Parathyroid adenoma (tissue), 2 donors: ENCODE measurements at regions not wholly inside any gene's neighbourhood (a gene's known extent, or its start where the extent isn't known, plus 50 kb on each side); places are given as distances from the start of the nearest gene placed in this dataset.

ENCODE experiments used
- H2AFZ ChIP-seq: fragments of 300-600 bp; sonication (generic); one replicate; pipeline ENCODE4 v1.7.0; 2017; ENCODE audit warnings: antibody characterized with exemption, mild to moderate bottlenecking
- H3K27ac ChIP-seq: fragments of 300-600 bp; sonication (generic); one replicate; pipeline ENCODE4 v1.7.0; 2017
- H3K27me3 ChIP-seq: fragments of 300-600 bp; sonication (generic); one replicate; pipeline ENCODE4 v1.7.0; 2017; ENCODE audit warnings: low read length; ENCODE audit not compliant: control insufficient read depth, insufficient read depth
- H3K36me3 ChIP-seq: fragments of 300-600 bp; sonication (generic); one replicate; pipeline ENCODE4 v1.7.0; 2017; ENCODE audit warnings: low read length; ENCODE audit not compliant: control insufficient read depth, insufficient read depth
- H3K4me1 ChIP-seq: fragments of 300-600 bp; sonication (generic); one replicate; pipeline ENCODE4 v1.7.0; 2017; ENCODE audit warnings: control low read depth
- H3K4me2 ChIP-seq: fragments of 300-600 bp; sonication (generic); one replicate; pipeline ENCODE4 v1.7.0; 2017; ENCODE audit warnings: low read length
- H3K4me3 ChIP-seq: fragments of 300-600 bp; sonication (generic); one replicate; pipeline ENCODE4 v1.7.0; 2017; ENCODE audit warnings: low read depth, low read length
- H3K79me2 ChIP-seq: fragments of 300-600 bp; sonication (generic); one replicate; pipeline ENCODE4 v1.7.0; 2017; ENCODE audit warnings: control low read depth
- H3K9ac ChIP-seq: fragments of 300-600 bp; sonication (generic); one replicate; pipeline ENCODE4 v1.7.0; 2017; ENCODE audit warnings: mild to moderate bottlenecking
- H3K9me3 ChIP-seq: fragments of 300-600 bp; sonication (generic); one replicate; pipeline ENCODE4 v1.7.0; 2017; ENCODE audit warnings: low read length; ENCODE audit not compliant: control insufficient read depth
- CTCF ChIP-seq: fragments of 300-600 bp; sonication (generic); IDR thresholded peaks from one replicate; pipeline ENCODE4 v1.7.0; 2017; ENCODE audit warnings: antibody characterized with exemption, mild to moderate bottlenecking
- donor health status: primary hyperparathyroidism.

DNA sequence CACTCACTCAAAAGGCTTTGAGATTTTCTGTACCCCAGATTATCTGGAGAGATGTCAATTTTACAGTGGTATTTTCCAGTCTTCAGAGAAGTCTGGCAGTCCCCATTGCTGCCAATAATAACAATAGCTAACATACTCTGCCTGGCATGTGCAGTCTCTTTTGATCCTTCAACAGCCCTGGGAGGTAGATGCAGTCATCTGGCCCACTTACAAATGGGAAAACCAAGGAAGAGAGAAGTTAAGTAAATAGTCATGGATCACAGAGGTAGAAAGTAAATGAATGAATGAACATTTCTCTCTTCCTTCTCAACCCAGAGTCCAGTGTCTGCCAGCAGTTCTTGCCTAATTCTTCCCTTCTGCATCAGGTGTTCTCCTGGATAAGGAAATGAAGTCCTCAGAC, 113.0 kb upstream of the EDNRA start:
- H3K4me3 ChIP-seq: no peak overlapping the region
- H3K36me3 ChIP-seq: no peaks in the 10 kb centered on the region
- H2AFZ ChIP-seq: no peak overlapping the region
- no peak for TF ChIP-seq CTCF
- no peak overlapping the region for H3K27ac ChIP-seq
- no peaks in the 10 kb centered on the region for H3K4me1 ChIP-seq
- H3K79me2 ChIP-seq: no peaks in the 10 kb centered on the region
- H3K9me3 ChIP-seq: no peaks in the 10 kb centered on the region
- H3K4me2 ChIP-seq: no peak overlapping the region
- H3K27me3 ChIP-seq: no peaks in the 10 kb centered on the region
- no peak overlapping the region for H3K9ac ChIP-seq

DNA sequence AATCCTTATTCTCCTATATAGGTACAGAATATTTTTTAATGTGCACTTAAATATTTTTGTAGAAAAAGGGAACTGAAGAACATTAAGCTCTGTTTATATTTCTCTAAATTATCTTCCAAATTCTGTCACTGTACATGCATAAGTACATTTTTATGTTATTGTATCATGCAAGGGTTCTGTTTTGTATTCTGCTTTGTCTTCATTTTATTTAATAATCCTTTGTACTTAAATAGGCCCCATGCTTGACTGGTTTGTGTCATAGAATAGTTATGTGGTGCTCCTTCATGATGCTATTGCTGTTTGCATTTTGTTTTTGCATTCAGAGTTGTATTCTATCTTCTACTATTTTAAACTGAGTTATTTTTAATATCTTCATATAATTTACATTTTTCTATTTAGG, 111.9 kb upstream of the EDNRA start:
- Histone ChIP-seq H3K36me3 (no peaks in the 10 kb centered on the region), H3K4me2 (no peak overlapping the region), H3K9me3 (no peaks in the 10 kb centered on the region), H3K79me2 (no peaks in the 10 kb centered on the region), H3K9ac (no peak overlapping the region), H3K4me3 (no peak overlapping the region), H3K27me3 (no peaks in the 10 kb centered on the region), H2AFZ (no peak overlapping the region), H3K27ac (no peak overlapping the region), H3K4me1 (no peaks in the 10 kb centered on the region)
- no peak for TF ChIP-seq CTCF

- TF ChIP-seq CTCF: no peak
- H3K27ac ChIP-seq: no peak overlapping the region
These were observed 110.4 kb upstream of the EDNRA start for GRCh38 chr4:147370473-147370872.

GRCh38 chr4:147370881-147371280, 110.0 kb upstream of the EDNRA start:
- H3K79me2 ChIP-seq: no peaks in the 10 kb centered on the region
- H3K36me3 ChIP-seq: no peaks in the 10 kb centered on the region
- H3K27me3 ChIP-seq: no peaks in the 10 kb centered on the region
- H2AFZ ChIP-seq: no peak overlapping the region
- no peaks in the 10 kb centered on the region for H3K9me3 ChIP-seq
- no peak overlapping the region for H3K27ac ChIP-seq
- TF ChIP-seq CTCF: no peak
- H3K9ac ChIP-seq: no peak overlapping the region
- H3K4me3 ChIP-seq: no peak overlapping the region
- H3K4me1 ChIP-seq: no peaks in the 10 kb centered on the region
- no peak overlapping the region for H3K4me2 ChIP-seq

More at GRCh38 chr4:147370473-147370872, 110.4 kb upstream of the EDNRA start:
- Histone ChIP-seq H3K9me3 (no peaks in the 10 kb centered on the region), H3K27me3 (no peaks in the 10 kb centered on the region), H3K4me1 (no peaks in the 10 kb centered on the region), H3K79me2 (no peaks in the 10 kb centered on the region), H3K36me3 (no peaks in the 10 kb centered on the region), H3K4me2 (no peak overlapping the region), H2AFZ (no peak overlapping the region), H3K9ac (no peak overlapping the region), H3K4me3 (no peak overlapping the region)

DNA sequence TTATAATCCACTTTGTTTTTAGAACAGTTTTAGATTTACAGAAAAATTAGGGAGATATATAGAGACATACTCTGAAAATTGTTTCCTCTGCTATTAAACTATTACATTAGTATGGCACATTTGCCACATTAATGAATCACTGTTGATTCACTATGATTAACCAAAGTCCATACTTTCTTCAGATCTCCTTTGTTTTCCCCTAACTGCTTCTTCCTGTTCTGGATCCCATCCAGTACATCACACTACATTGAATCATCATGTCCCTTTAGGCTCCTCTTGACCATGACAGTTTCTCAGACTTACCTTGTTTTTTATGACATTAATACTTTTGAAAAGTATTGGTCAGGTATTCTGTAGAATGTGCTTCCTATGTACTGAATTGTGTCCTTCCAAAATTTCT, 109.2 kb upstream of the EDNRA start:
- no peaks in the 10 kb centered on the region for H3K79me2 ChIP-seq
- H3K27me3 ChIP-seq: no peaks in the 10 kb centered on the region
- H3K9me3 ChIP-seq: no peaks in the 10 kb centered on the region
- TF ChIP-seq CTCF: no peak
- no peaks in the 10 kb centered on the region for H3K36me3 ChIP-seq
- H3K4me2 ChIP-seq: no peak overlapping the region
- H3K27ac ChIP-seq: no peak overlapping the region
- H2AFZ ChIP-seq: no peak overlapping the region
- H3K9ac ChIP-seq: no peak overlapping the region
- no peak overlapping the region for H3K4me3 ChIP-seq
- H3K4me1 ChIP-seq: no peaks in the 10 kb centered on the region
